ENCODE measurements at regions not wholly inside any gene's neighbourhood (a gene's known extent, or its start where the extent isn't known, plus 50 kb on each side); places are given as distances from the start of the nearest gene placed in this dataset.

DNA sequence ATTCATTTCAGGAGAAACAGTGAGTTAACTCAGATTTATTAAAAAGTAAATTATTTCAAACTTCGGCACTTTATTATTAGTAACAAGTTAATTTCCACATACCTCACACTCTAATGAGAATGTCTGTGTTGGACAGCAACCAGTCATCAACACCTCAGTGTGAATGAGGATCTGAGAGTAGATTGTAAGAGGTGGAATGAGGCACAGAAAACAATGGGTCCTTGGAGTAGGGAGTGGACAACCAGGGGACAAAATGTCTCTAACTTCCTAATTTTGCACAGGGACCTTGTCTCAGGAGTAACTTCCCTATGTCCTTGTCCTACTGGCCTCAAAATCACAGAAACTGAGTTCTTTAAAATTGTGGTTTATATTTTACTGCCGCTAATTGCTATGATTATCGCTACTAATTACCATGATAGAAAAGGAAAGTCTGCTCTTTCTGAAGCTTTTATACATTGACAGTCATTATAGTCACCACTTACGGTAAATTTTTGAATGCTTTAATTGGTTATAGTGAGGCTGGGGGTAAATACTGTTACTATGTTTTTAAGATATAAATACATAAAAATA, 82.2 kb upstream of the LRPPRC start:
- Histone ChIP-seq H3K27ac (no peak overlapping the region), H3K4me3 (no peak overlapping the region), H3K27me3 (no peaks in the 10 kb centered on the region), H3K9me3 (no peaks in the 10 kb centered on the region), H3K36me3 (no peaks in the 10 kb centered on the region), H3K4me1 (peaks cover 3% of the 10 kb centered on the region)
- TF ChIP-seq CTCF (IDR thresholded peaks at IDR 0.05) (no peak), POLR2AphosphoS5 (IDR thresholded peaks at IDR 0.05) (no peak), POLR2A (IDR thresholded peaks at IDR 0.05) (no peak), EP300 (IDR thresholded peaks at IDR 0.05) (no peak)
- DNase-seq (ENCODE audit: low spot score in 2 of 2), result no peak
- WGBS, result 89% methylated on average over 4 of the region's 4 CpGs

GRCh38 chr2:44079686-44080085, 83.9 kb upstream of the LRPPRC start:
- Histone ChIP-seq H3K36me3 (no peaks in the 10 kb centered on the region), H3K4me3 (no peak overlapping the region), H3K27me3 (no peaks in the 10 kb centered on the region), H3K27ac (no peak overlapping the region), H3K4me1 (peaks cover 3% of the 10 kb centered on the region), H3K9me3 (no peaks in the 10 kb centered on the region)
- 88% methylated on average over 3 of the region's 3 CpGs for WGBS
- DNase-seq (ENCODE audit: low spot score in 2 of 2), result no peak
- TF ChIP-seq POLR2A (IDR thresholded peaks at IDR 0.05) (no peak), CTCF (IDR thresholded peaks at IDR 0.05) (no peak), EP300 (IDR thresholded peaks at IDR 0.05) (no peak), POLR2AphosphoS5 (IDR thresholded peaks at IDR 0.05) (no peak)

GRCh38 chr2:44083054-44083453, 85.6 kb upstream of the PPM1B start:
- Histone ChIP-seq H3K27me3 (no peaks in the 10 kb centered on the region), H3K36me3 (no peaks in the 10 kb centered on the region), H3K4me3 (no peak overlapping the region), H3K9me3 (no peaks in the 10 kb centered on the region), H3K4me1 (peaks cover 15% of the 10 kb centered on the region), H3K27ac (no peak overlapping the region)
- 81% methylated on average over 4 of the region's 4 CpGs for WGBS
- no peak for DNase-seq (ENCODE audit: low spot score in 2 of 2)
- TF ChIP-seq POLR2AphosphoS5 (IDR thresholded peaks at IDR 0.05) (no peak), CTCF (IDR thresholded peaks at IDR 0.05) (no peak), EP300 (IDR thresholded peaks at IDR 0.05) (no peak), POLR2A (IDR thresholded peaks at IDR 0.05) (no peak)

DNA sequence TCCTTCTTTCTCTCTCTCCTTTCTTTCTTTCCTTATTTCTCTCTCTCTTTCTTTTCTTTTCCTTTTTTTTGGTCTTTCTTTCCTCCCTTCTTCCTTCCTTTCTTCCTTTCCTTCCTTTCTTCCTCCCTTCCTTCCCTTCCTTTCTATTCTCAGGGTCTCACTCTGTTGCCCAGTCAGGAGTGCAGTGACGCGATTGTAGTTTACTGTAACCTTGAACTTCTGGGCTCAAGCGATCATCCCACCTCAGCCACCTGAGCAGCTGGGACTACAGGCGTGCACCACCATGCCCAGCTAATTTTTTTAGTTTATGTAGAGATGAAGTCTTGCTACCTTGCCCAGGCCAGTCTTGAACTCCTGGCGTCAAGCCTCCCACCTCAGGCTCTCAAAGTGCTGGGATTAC, 83.8 kb upstream of the PPM1B start:
- Histone ChIP-seq H3K9me3 (no peaks in the 10 kb centered on the region), H3K4me1 (peaks cover 15% of the 10 kb centered on the region), H3K27ac (no peak overlapping the region), H3K36me3 (no peaks in the 10 kb centered on the region), H3K4me3 (no peak overlapping the region), H3K27me3 (no peaks in the 10 kb centered on the region)
- WGBS, result 95% methylated on average over 5 of the region's 5 CpGs
- no peak for DNase-seq (ENCODE audit: low spot score in 2 of 2)
- TF ChIP-seq EP300 (IDR thresholded peaks at IDR 0.05) (no peak), CTCF (IDR thresholded peaks at IDR 0.05) (no peak), POLR2A (IDR thresholded peaks at IDR 0.05) (no peak), POLR2AphosphoS5 (IDR thresholded peaks at IDR 0.05) (no peak)

DNA sequence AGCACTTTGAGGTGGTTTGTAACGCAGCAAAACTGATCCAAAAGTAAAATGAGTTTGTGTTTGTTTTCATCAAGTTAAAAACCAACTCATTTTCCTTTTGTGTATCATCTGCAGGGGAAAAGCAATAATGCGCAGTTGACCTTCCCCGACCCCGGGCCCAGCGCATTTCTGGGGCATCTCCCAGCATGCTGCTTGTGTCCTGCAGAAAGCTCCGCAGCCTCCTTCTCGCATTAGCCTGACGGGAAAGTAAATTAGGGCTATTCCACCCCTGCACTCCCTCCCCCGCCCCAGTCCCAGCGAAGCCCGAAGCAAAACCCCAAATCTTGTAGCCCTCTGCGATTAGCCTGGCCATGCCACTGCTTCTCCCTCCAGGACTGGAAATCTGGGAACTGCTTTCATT, 82.0 kb upstream of the PPM1B start:
- peaks cover 15% of the 10 kb centered on the region for H3K4me1 ChIP-seq
- WGBS, result 76% methylated on average over 12 of the region's 12 CpGs
- DNase-seq (ENCODE audit: low spot score in 2 of 2), result no peak
- peak overlapping the region; percentile 28 for H3K4me3 ChIP-seq
- H3K9me3 ChIP-seq, result no peaks in the 10 kb centered on the region
- TF ChIP-seq POLR2AphosphoS5 (IDR thresholded peaks at IDR 0.05) (no peak), POLR2A (IDR thresholded peaks at IDR 0.05) (no peak), CTCF (IDR thresholded peaks at IDR 0.05) (no peak), EP300 (IDR thresholded peaks at IDR 0.05) (no peak)
- H3K36me3 ChIP-seq, result no peaks in the 10 kb centered on the region
- no peaks in the 10 kb centered on the region for H3K27me3 ChIP-seq
- peak overlapping the region; percentile 8 for H3K27ac ChIP-seq

Data from suprapubic skin (tissue), 4 donors.